RWPE1 (cell line): ENCODE measurements at regions not wholly inside any gene's neighbourhood (a gene's known extent, or its start where the extent isn't known, plus 50 kb on each side); places are given as distances from the start of the nearest gene placed in this dataset.

Source experiments
- CTCF ChIA-PET: fragments of 350-600 bp; sonication (Branson Sonifier 250); formaldehyde crosslinking; extraction: SDS; loops from one replicate; lab custom pipeline; 2021; lab: Yijun Ruan, JAX
- POLR2A ChIA-PET: fragments of 400-600 bp; formaldehyde crosslinking; extraction: SDS; loops from one replicate; lab custom pipeline; 2020; ENCODE audit warnings: antibody characterized with exemption; ENCODE audit not compliant: low non-redundant PET; lab: Yijun Ruan, JAX
- DNase-seq: peaks from one replicate; pipeline ENCODE4 v3.0.0; 2012; ENCODE audit warnings: low spot score
- H3K27ac ChIP-seq: fragments of 450-650 bp; 2 replicates; pipeline ENCODE4 v1.5.1; 2017
- TF ChIP-seq, protein P1 (sequence below): fragments of 450-650 bp; conservative IDR thresholded peaks from 2 replicates; pipeline ENCODE4 v1.5.1; 2017; ENCODE audit warnings: low read depth, mild to moderate bottlenecking

GRCh38 chr16:66003201-66003600 is 363.3 kb upstream of the CDH5 start:
- ChIA-PET POLR2A (no interaction called here), CTCF (no interaction called here)
- no peak for DNase-seq
- TF ChIP-seq, protein P1, sequence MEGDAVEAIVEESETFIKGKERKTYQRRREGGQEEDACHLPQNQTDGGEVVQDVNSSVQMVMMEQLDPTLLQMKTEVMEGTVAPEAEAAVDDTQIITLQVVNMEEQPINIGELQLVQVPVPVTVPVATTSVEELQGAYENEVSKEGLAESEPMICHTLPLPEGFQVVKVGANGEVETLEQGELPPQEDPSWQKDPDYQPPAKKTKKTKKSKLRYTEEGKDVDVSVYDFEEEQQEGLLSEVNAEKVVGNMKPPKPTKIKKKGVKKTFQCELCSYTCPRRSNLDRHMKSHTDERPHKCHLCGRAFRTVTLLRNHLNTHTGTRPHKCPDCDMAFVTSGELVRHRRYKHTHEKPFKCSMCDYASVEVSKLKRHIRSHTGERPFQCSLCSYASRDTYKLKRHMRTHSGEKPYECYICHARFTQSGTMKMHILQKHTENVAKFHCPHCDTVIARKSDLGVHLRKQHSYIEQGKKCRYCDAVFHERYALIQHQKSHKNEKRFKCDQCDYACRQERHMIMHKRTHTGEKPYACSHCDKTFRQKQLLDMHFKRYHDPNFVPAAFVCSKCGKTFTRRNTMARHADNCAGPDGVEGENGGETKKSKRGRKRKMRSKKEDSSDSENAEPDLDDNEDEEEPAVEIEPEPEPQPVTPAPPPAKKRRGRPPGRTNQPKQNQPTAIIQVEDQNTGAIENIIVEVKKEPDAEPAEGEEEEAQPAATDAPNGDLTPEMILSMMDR: no peak
- H3K27ac ChIP-seq: no peak overlapping the region

- ChIA-PET POLR2A (no interaction called here), CTCF (no interaction called here)
- TF ChIP-seq, protein P1: no peak
- no peak overlapping the region for H3K27ac ChIP-seq
- DNase-seq: no peak
Measured at GRCh38 chr16:66002601-66003000, 363.9 kb upstream of the CDH5 start.

- DNase-seq: no peak
- TF ChIP-seq, protein P1: no peak
- CTCF ChIA-PET: no interaction called here
Measured at GRCh38 chr16:66001432-66001831, 365.1 kb upstream of the CDH5 start.

DNA sequence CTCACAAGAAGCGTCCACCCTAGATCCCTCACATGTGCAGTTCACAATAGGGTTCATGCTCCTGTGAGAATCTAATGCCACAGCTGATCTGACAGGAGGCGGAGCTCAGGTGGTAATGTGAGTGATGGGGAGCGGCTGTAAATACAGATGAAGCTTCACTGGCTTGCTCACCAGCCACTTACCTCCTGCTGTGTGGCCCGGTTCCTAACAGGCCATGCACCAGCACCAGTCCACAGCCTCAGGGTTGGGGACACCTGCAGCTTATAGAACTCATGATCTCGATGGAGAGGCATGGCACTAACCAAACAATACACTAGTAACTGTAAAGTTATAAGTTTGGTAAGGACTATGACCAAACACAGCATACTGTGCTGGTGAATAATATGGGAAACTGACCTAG is 368.0 kb upstream of the CDH5 start:
- no peak for DNase-seq
- POLR2A ChIA-PET: no interaction called here
- TF ChIP-seq, protein P1: no peak
- H3K27ac ChIP-seq: no peak overlapping the region
- CTCF ChIA-PET: interaction anchor here (0.7 kb wide), 1 partner anchor 62 kb away, joined by 3 read pairs; no protein-coding TSS in a partner anchor

More at GRCh38 chr16:66001432-66001831, 365.1 kb upstream of the CDH5 start:
- POLR2A ChIA-PET: no interaction called here
- no peak overlapping the region for H3K27ac ChIP-seq

- no peak overlapping the region for H3K27ac ChIP-seq
- ChIA-PET CTCF (no interaction called here), POLR2A (no interaction called here)
- no peak for DNase-seq
- TF ChIP-seq, protein P1: no peak
Measured at GRCh38 chr16:65994291-65994690, 372.2 kb upstream of the CDH5 start.

DNA sequence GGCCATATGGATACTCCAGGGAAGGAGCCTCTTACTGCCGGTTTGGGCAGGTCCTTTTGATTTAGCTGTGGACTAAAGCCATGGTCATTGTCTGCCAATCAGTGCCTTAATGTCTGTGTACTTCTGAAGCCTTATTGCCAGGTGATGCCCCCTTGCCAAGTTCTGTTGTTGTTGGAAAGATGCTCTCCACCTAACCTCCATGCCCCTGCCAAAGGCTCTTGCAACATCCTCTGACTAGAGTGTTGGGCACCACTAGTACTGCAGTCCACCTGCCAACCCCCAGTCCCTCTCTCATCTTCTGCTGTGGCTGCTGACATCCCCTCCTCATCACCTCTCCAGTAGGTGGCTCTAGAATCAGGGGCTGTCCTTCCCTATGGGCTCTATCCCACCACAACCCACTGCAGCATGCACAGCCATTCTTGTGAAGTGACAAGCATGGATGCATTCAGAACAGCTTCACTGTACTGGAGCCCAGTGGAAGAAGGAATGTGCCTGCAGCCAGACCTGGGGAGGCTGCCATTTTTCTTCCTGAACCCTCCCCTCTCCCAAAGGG is 375.3 kb upstream of the CDH5 start:
- no peak overlapping the region for H3K27ac ChIP-seq
- TF ChIP-seq, protein P1: no peak
- POLR2A ChIA-PET: no interaction called here
- CTCF ChIA-PET: interaction anchor here (0.6 kb wide), 1 partner anchor 391 kb away, joined by 3 read pairs; no protein-coding TSS in a partner anchor
- DNase-seq: no peak
